ENCODE measurements at regions not wholly inside any gene's neighbourhood (a gene's known extent, or its start where the extent isn't known, plus 50 kb on each side); places are given as distances from the start of the nearest gene placed in this dataset.
"Not testable (repeated sequence)": the region's sequence is repeated elsewhere in the genome, so short reads cannot be mapped to it uniquely, and the experiment has no call there.

DNA sequence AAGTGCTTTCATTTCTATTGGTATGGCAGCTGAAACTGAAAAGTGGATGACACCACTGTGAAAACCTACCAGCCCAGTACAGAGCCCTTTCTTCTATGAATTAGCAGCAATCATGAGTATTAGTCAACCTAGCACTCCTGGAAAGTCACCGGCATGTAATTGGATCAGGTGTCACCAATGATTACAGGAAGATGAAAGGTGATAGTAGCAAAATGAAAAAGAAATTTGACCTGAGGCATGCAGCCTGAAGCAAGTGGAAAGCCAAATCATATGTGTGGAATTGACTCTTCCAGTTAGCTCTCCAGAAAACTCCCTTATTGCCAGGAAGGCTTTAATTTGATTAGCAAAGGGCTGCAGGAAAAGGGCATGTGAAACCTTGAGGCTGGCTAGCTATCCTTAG, 81.2 kb upstream of the NAA35 start:
- DNase-seq (ENCODE audit: low spot score), result no peak
- TF ChIP-seq CTCF (IDR thresholded peaks at IDR 0.05), result no peak
- ATAC-seq (ENCODE audit: low FRiP score), result no peak

GRCh38 chr9:85861882-85862281, 79.1 kb upstream of the NAA35 start:
- ATAC-seq (ENCODE audit: low FRiP score), result not testable (repeated sequence)

DNA sequence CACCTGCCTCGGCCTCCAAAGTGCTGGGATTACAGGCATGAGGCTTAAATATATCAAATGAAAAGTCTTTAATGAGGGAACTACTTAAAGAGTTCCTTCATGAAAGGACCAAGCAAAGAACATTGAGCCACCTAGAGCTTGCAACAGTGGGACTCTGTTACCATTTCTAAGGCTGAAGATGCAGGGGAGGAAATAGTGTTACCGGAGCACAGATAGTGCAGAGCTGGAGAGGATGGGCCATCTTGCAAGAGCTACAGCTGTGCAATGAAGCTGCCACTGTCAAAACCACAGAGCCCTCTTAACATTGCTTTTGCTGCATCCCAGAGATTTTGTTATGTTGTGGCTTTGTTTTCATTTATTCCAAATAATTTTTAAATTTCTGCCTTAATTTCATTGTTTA, 77.1 kb upstream of the NAA35 start:
- DNase-seq (ENCODE audit: low spot score) (no peak), ATAC-seq (ENCODE audit: low FRiP score) (no peak)
- no peak for TF ChIP-seq CTCF (IDR thresholded peaks at IDR 0.05)

More at GRCh38 chr9:85861882-85862281, 79.1 kb upstream of the NAA35 start:
- not testable (repeated sequence) for DNase-seq (ENCODE audit: low spot score)

DNA sequence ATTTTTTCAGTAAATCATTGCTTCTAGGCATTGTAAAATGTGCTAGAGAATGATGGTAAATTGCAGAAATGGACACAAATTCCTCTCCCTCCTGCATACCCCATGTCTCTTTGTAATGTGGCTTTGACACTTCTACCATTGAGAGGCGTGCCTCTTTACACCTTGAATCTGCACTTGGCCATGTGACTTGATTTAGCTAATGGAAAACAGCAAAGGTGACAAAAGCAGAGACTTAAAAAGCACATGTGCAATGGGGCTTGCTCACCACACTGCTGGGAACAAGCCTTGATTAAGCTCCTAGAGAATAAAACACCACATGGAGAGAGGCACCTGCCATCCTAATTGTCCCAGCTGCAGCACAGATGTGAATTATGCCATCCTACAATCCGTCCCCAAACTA, 69.9 kb upstream of the NAA35 start:
- ATAC-seq (ENCODE audit: low FRiP score), result no peak
- DNase-seq (ENCODE audit: low spot score), result no peak
- TF ChIP-seq CTCF (IDR thresholded peaks at IDR 0.05), result no peak

DNA sequence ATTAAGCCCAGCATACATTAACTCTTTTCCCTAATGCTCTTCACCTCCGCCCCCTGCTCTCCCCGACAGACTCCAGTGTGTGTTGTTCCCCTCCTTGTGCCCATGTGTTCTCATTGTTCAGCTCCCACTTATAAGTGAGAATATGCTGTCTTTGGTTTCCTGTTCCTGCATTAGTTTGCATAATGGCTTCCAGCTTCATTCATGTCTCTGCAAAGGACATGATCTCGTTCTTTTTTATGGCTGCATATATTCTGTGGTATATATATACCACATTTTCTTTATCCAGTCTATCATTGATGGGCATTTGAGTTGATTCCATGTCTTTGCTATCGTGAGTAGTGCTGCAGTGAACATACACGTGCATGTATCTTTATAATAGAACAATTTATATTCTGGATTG, 69.3 kb upstream of the NAA35 start:
- not testable (repeated sequence) for DNase-seq (ENCODE audit: low spot score); ATAC-seq (ENCODE audit: low FRiP score)

DNA sequence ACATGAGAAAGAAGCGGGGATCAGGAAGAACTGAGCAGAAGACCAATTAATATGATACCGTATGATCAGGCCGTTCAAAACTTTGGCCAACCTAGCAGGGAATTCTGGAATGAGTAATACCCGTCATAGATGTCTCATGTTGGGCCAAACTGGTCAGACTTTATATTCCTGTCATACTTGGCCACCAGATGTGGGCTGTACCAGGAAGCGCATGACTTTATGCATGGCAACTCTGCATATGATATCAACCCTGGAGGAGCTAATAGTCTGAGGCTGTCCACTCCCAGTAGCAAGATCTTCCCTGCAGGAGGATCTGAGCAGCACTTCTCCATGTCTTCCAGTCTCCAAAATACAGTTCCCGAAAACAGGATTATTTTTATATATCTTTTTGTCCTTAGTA, 68.5 kb upstream of the NAA35 start:
- DNase-seq (ENCODE audit: low spot score), result no peak
- no peak for TF ChIP-seq CTCF (IDR thresholded peaks at IDR 0.05)
- no peak for ATAC-seq (ENCODE audit: low FRiP score)

DNA sequence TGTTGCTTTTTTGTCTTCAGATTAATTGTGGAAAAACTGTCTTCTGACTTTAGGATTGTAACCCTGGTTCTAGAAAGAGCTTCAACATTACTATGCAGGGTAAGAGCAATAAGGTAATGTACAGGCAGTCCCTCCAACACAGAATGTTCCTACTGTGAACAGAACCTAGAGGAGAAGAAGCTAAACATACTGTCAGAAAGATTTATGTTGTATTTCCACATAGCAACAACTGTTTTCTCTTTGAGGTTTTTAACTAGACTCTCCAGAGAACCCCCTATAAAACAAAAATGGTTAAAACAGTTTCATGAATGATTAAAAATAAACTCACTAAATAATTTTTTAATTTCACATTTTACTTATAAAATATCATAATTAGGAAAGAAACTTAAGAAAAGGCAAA, 64.3 kb upstream of the NAA35 start:
- TF ChIP-seq CTCF (IDR thresholded peaks at IDR 0.05), result no peak
- DNase-seq (ENCODE audit: low spot score), result no peak
- no peak for ATAC-seq (ENCODE audit: low FRiP score)

DNA sequence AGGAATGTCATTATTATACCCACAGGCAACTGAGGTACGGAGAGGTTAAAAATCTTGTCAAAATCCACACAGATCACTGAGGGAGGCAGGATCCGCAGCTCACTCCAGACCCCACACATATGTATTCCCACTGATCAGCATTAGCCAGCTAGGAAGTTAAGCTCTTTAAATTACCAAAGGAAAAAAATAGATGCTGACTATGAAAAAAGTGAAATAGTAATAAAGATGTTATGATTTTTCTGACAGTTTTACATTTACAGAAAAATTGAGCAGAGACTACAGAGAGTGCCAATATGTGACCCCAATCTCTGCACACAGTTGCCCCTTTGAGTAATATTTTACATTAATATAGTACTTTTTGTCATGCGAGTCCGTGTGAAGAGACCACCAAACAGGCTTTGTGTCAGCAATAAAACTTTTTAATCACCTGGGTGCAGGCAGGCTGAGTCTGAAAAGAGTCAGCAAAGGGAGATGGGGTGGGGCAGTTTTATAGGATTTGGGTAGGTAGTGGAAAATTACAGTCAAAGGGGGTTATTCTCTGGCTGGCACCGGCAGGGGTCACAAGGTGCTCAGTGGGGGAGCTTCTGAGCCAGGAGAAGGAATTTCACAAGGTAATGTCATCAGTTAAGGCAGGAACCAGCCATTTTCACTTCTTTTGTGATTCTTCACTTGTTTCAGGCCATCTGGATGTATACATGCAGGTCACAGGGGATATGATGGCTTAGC, 61.9 kb upstream of the NAA35 start:
- not testable (repeated sequence) for ATAC-seq (ENCODE audit: low FRiP score); DNase-seq (ENCODE audit: low spot score)

GRCh38 chr9:85880507-85880906, 60.4 kb upstream of the NAA35 start:
- ATAC-seq (ENCODE audit: low FRiP score); DNase-seq (ENCODE audit: low spot score): not testable (repeated sequence)

Measured in omental fat pad (tissue), 3 donors.